Ovary (tissue), 7 donors: ENCODE measurements at regions not wholly inside any gene's neighbourhood (a gene's known extent, or its start where the extent isn't known, plus 50 kb on each side); places are given as distances from the start of the nearest gene placed in this dataset.

Experiments used
- DNase-seq, 5 donors: peaks; one replicate each; pipeline ENCODE4 v3.0.0-alpha.2; 2019 to 2020
- H3K27ac ChIP-seq, 2 donors: fragments of 200-600 bp; one replicate each; pipeline versions ENCODE4 v1.5.1 to v1.8.0; 2019 to 2022
- H3K27me3 ChIP-seq: fragments of 200-600 bp; one replicate; pipeline ENCODE4 v1.8.0; 2022
- H3K36me3 ChIP-seq: fragments of 200-600 bp; sonication (generic); one replicate; pipeline ENCODE4 v1.5.1; 2019
- H3K4me1 ChIP-seq: one replicate; pipeline ENCODE4 v1.8.1; 2013; ENCODE audit warnings: mild to moderate bottlenecking, moderate library complexity; ENCODE audit not compliant: insufficient read depth
- H3K4me3 ChIP-seq: fragments of 200-600 bp; sonication (generic); one replicate; pipeline ENCODE4 v1.5.1; 2017
- H3K9me3 ChIP-seq, 2 donors: fragments of 200-600 bp in 1 of 2; sonication (generic) in 1 of 2; one replicate each; pipeline versions ENCODE4 v1.5.1 to v1.8.1; 2013 to 2019; ENCODE audit warnings: mild to moderate bottlenecking in 1 of 2, moderate library complexity in 1 of 2
- CTCF ChIP-seq, 3 donors: fragments of 450-650 bp in 2 of 3; fragments of 200-600 bp in 1 of 3; IDR thresholded peaks; one replicate each; pipeline versions ENCODE4 v1.5.1 to v1.8.0; 2016 to 2022; ENCODE audit warnings: antibody characterized with exemption in 3 of 3, mild to moderate bottlenecking in 1 of 3
- EP300 ChIP-seq: sonication (generic); formaldehyde crosslinking; IDR thresholded peaks from one replicate; pipeline ENCODE4 v1.6.1; 2017; ENCODE audit warnings: antibody characterized with exemption
- POLR2A ChIP-seq: fragments of 450-650 bp; IDR thresholded peaks from one replicate; pipeline ENCODE4 v1.6.1; 2017; ENCODE audit warnings: antibody characterized with exemption, mild to moderate bottlenecking, moderate library complexity
- WGBS, 3 donors: extraction: QIAGEN DNeasy Blood & Tissue Kit in 1 of 3; methylation state at CpG; one replicate each; pipeline versions ENCODE4 v1.1.5 to v1.1.7; 2013 to 2017; 5-methylcytosine and 5-hydroxymethylcytosine counted together
- intact Hi-C, 4 donors: fragments of 100-400 bp; cut with DNase I; formaldehyde crosslinking; loops; one replicate each; pipeline versions ENCODE4 v1.11.0 to v1.15.1; 2022 to 2023
- donor health status: DM: no; HTN: no; CAD: no; lungs with moderate emphysema.
- donor health status: DM: no; HTN: no; CAD: no.
- donor health status: Bipolar disorder and iron deficiency.
- donor health status: DM: no; HTN: no; CAD: no.
- donor health status: DM: yes; HTN: yes; CAD: no.

DNA sequence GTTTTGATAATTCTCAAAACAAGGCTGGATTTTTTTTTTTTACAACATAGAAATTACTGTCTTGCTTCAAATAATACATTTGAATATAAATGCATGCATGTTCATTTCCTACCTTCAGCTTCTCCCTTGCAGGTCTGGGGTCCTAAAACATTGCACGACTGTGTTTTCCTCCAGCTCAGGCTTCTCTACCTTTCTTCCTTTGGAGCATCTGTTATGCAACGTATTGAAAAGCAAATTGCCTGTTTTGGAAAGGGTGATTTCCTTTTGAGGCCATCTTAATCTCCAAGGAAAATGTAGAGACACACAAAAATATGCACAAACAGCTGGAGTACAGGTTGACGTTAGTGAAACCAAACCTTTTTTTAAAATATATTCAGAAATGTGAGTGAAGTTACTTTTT lies 115.6 kb upstream of the TLL1 start:
- no peaks in the 10 kb centered on the region for H3K4me1 ChIP-seq
- H3K36me3 ChIP-seq, result no peaks in the 10 kb centered on the region
- intact Hi-C loops, result no loop called here
- no peaks in the 10 kb centered on the region for H3K9me3 ChIP-seq
- no peak overlapping the region for H3K27ac ChIP-seq
- DNase-seq, result no peak
- TF ChIP-seq POLR2A (no peak), CTCF (IDR thresholded peaks at IDR 0.05) (no peak), EP300 (no peak)
- H3K4me3 ChIP-seq, result no peak overlapping the region
- H3K27me3 ChIP-seq, result no peaks in the 10 kb centered on the region
- WGBS, 3 donors, result 5 to 32% (median 10%) methylated on average over 3 of the region's 3 CpGs

GRCh38 chr4:165758086-165758485 lies 115.0 kb upstream of the TLL1 start:
- no peak for DNase-seq
- intact Hi-C loops, result no loop called here
- H3K27ac ChIP-seq, result no peak overlapping the region
- H3K36me3 ChIP-seq, result no peaks in the 10 kb centered on the region
- H3K27me3 ChIP-seq, result no peaks in the 10 kb centered on the region
- TF ChIP-seq CTCF (IDR thresholded peaks at IDR 0.05) (no peak), EP300 (no peak), POLR2A (no peak)
- no peak overlapping the region for H3K4me3 ChIP-seq
- no peaks in the 10 kb centered on the region for H3K9me3 ChIP-seq
- 49 to 70% (median 55%) methylated on average over 2 of the region's 2 CpGs for WGBS, 3 donors
- no peaks in the 10 kb centered on the region for H3K4me1 ChIP-seq

GRCh38 chr4:165760182-165760581 lies 112.9 kb upstream of the TLL1 start:
- Histone ChIP-seq H3K27me3 (no peaks in the 10 kb centered on the region), H3K27ac (no peak overlapping the region), H3K4me3 (no peak overlapping the region), H3K36me3 (no peaks in the 10 kb centered on the region), H3K4me1 (no peaks in the 10 kb centered on the region), H3K9me3 (no peaks in the 10 kb centered on the region)
- TF ChIP-seq POLR2A, result no peak
- TF ChIP-seq CTCF (IDR thresholded peaks at IDR 0.05), result no peak
- no peak for TF ChIP-seq EP300
- intact Hi-C loops, result no loop called here
- DNase-seq, result no peak
- WGBS, 3 donors, result 86 to 97% (median 95%) methylated on average over 7 of the region's 7 CpGs

DNA sequence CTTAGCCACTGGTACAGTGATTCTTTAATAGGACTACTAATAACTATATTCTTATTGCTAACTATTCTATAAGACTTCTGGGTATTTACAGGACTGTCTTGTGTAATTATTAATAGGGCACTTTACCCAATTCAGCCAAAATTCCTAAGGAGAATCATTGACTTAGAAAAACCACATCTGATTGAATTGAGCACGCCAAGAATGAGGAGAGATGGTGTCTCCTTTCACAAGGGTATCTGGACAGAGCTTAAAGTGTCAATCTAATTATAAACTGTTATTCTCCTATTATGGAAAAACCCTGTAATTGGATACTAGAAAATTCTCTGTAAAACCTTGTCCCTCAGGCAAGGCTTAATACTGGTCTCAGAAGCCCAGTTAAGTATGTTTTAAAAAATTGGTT lies 111.1 kb upstream of the TLL1 start:
- DNase-seq, result no peak
- H3K36me3 ChIP-seq, result no peaks in the 10 kb centered on the region
- no peaks in the 10 kb centered on the region for H3K4me1 ChIP-seq
- H3K27ac ChIP-seq, result no peak overlapping the region
- 55 to 65% (median 63%) methylated on average over 1 of the region's 1 CpG for WGBS, 3 donors
- H3K27me3 ChIP-seq, result no peaks in the 10 kb centered on the region
- no peak overlapping the region for H3K4me3 ChIP-seq
- TF ChIP-seq POLR2A (no peak), CTCF (IDR thresholded peaks at IDR 0.05) (no peak), EP300 (no peak)
- no peaks in the 10 kb centered on the region for H3K9me3 ChIP-seq
- intact Hi-C loops, result no loop called here

- Histone ChIP-seq H3K9me3 (no peaks in the 10 kb centered on the region), H3K4me1 (no peaks in the 10 kb centered on the region), H3K36me3 (no peaks in the 10 kb centered on the region), H3K4me3 (no peak overlapping the region), H3K27me3 (no peaks in the 10 kb centered on the region), H3K27ac (no peak overlapping the region)
- no peak for DNase-seq
- intact Hi-C loops, result no loop called here
- no peak for TF ChIP-seq CTCF (IDR thresholded peaks at IDR 0.05)
- no peak for TF ChIP-seq POLR2A
- WGBS, 3 donors, result 60 to 74% (median 65%) methylated on average over 2 of the region's 2 CpGs
Observed at GRCh38 chr4:165763640-165764039, 109.4 kb upstream of the TLL1 start.
